ENCODE measurements at regions not wholly inside any gene's neighbourhood (a gene's known extent, or its start where the extent isn't known, plus 50 kb on each side); places are given as distances from the start of the nearest gene placed in this dataset.

GRCh38 chr18:34085140-34085739 lies 139.5 kb downstream of the NOL4 start:
- H3K4me2 ChIP-seq (ENCODE audit: low read depth, low read length, poor library complexity, severe bottlenecking) = no peak overlapping the region
- no peak overlapping the region for H3K4me3 ChIP-seq (ENCODE audit: low read length, poor library complexity, severe bottlenecking)
- H3K9me3 ChIP-seq (ENCODE audit: insufficient read depth, low read depth, low read length) = no peaks in the 10 kb centered on the region
- no peaks in the 10 kb centered on the region for H3F3A ChIP-seq (ENCODE audit: low read depth)
- no peaks in the 10 kb centered on the region for H4K20me1 ChIP-seq (ENCODE audit: insufficient read depth, low read length, poor library complexity, severe bottlenecking)
- TF ChIP-seq EZH2phosphoT487 (IDR thresholded peaks at IDR 0.05; ENCODE audit: borderline replicate concordance) (no peak), CTCF (conservative IDR thresholded peaks at IDR 0.05; ENCODE audit: low read length) (no peak)
- H3K27me3 ChIP-seq (ENCODE audit: insufficient read depth, low read length, poor library complexity, severe bottlenecking) = no peaks in the 10 kb centered on the region
- H3K79me2 ChIP-seq (ENCODE audit: insufficient read depth, low read length) = no peaks in the 10 kb centered on the region
- H3K4me1 ChIP-seq (ENCODE audit: insufficient read depth, low read length, poor library complexity, severe bottlenecking) = no peaks in the 10 kb centered on the region
- no peaks in the 10 kb centered on the region for H3K36me3 ChIP-seq (ENCODE audit: insufficient read depth, low read length)
- H3K9ac ChIP-seq (ENCODE audit: low read depth, low read length, poor library complexity, severe bottlenecking) = no peak overlapping the region
- no peaks in the 10 kb centered on the region for H3K9me2 ChIP-seq (replicated peaks; ENCODE audit: low read depth, low read length)
- H2AFZ ChIP-seq (ENCODE audit: low read length) = no peak overlapping the region

- Histone ChIP-seq H2AFZ (ENCODE audit: low read length) (no peak overlapping the region), H3K4me2 (ENCODE audit: low read depth, low read length, poor library complexity, severe bottlenecking) (no peak overlapping the region), H3K4me1 (ENCODE audit: insufficient read depth, low read length, poor library complexity, severe bottlenecking) (no peaks in the 10 kb centered on the region), H4K20me1 (ENCODE audit: insufficient read depth, low read length, poor library complexity, severe bottlenecking) (no peaks in the 10 kb centered on the region), H3F3A (ENCODE audit: low read depth) (no peaks in the 10 kb centered on the region), H3K9me2 (replicated peaks; ENCODE audit: low read depth, low read length) (no peaks in the 10 kb centered on the region), H3K36me3 (ENCODE audit: insufficient read depth, low read length) (no peaks in the 10 kb centered on the region), H3K4me3 (ENCODE audit: low read length, poor library complexity, severe bottlenecking) (no peak overlapping the region), H3K79me2 (ENCODE audit: insufficient read depth, low read length) (no peaks in the 10 kb centered on the region), H3K9me3 (ENCODE audit: insufficient read depth, low read depth, low read length) (no peaks in the 10 kb centered on the region), H3K9ac (ENCODE audit: low read depth, low read length, poor library complexity, severe bottlenecking) (no peak overlapping the region), H3K27me3 (ENCODE audit: insufficient read depth, low read length, poor library complexity, severe bottlenecking) (no peaks in the 10 kb centered on the region)
- TF ChIP-seq CTCF (conservative IDR thresholded peaks at IDR 0.05; ENCODE audit: low read length) = no peak
- no peak for TF ChIP-seq EZH2phosphoT487 (IDR thresholded peaks at IDR 0.05; ENCODE audit: borderline replicate concordance)
These were observed 140.1 kb downstream of the NOL4 start for GRCh38 chr18:34084635-34085034.

DNA sequence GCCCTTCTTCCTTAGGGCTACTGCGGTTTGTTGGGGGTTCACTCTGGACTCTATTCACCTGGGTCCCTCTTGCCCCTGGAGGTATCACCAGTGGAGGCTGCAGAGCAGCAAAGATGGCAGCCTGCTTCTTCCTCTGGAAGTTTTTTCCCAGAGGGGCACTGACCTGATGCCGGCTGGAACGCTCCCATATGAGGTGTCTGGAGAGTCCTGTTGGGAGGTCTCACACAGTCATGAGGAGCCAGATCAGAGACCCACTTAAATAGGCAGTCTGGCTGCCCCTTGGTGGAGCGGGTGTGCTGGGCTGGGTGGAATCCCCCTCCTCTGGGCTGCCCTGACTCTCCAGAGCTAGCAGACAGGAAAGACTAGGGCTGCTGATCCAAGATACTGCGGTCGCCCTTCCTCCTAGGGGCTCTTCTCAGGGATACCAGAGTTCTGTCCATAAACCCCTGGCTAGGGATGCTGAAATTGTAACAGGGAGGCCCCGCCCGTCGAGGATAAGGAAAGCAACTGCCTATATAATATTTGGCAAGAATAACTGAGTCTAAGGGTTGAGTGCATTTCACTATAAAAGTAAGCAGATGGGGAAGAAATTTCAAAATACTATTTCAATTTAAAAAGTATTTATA lies 140.7 kb downstream of the NOL4 start:
- Histone ChIP-seq H4K20me1 (ENCODE audit: insufficient read depth, low read length, poor library complexity, severe bottlenecking) (no peaks in the 10 kb centered on the region), H3K9ac (ENCODE audit: low read depth, low read length, poor library complexity, severe bottlenecking) (no peak overlapping the region), H3K9me2 (replicated peaks; ENCODE audit: low read depth, low read length) (no peaks in the 10 kb centered on the region), H3K79me2 (ENCODE audit: insufficient read depth, low read length) (no peaks in the 10 kb centered on the region), H3K27me3 (ENCODE audit: insufficient read depth, low read length, poor library complexity, severe bottlenecking) (no peaks in the 10 kb centered on the region), H3F3A (ENCODE audit: low read depth) (no peaks in the 10 kb centered on the region), H3K4me3 (ENCODE audit: low read length, poor library complexity, severe bottlenecking) (no peak overlapping the region), H3K9me3 (ENCODE audit: insufficient read depth, low read depth, low read length) (no peaks in the 10 kb centered on the region), H3K4me2 (ENCODE audit: low read depth, low read length, poor library complexity, severe bottlenecking) (no peak overlapping the region), H3K4me1 (ENCODE audit: insufficient read depth, low read length, poor library complexity, severe bottlenecking) (no peaks in the 10 kb centered on the region), H2AFZ (ENCODE audit: low read length) (no peak overlapping the region), H3K36me3 (ENCODE audit: insufficient read depth, low read length) (no peaks in the 10 kb centered on the region)
- no peak for TF ChIP-seq CTCF (conservative IDR thresholded peaks at IDR 0.05; ENCODE audit: low read length)

All from Loucy (cell line).